Bone marrow (tissue), 2 donors: ENCODE measurements at regions not wholly inside any gene's neighbourhood (a gene's known extent, or its start where the extent isn't known, plus 50 kb on each side); places are given as distances from the start of the nearest gene placed in this dataset.

ENCODE experiments used
- DNase-seq, 2 donors: peaks; one replicate each; lab custom pipeline; 2025; lab: John Stamatoyannopoulos, UW

DNA sequence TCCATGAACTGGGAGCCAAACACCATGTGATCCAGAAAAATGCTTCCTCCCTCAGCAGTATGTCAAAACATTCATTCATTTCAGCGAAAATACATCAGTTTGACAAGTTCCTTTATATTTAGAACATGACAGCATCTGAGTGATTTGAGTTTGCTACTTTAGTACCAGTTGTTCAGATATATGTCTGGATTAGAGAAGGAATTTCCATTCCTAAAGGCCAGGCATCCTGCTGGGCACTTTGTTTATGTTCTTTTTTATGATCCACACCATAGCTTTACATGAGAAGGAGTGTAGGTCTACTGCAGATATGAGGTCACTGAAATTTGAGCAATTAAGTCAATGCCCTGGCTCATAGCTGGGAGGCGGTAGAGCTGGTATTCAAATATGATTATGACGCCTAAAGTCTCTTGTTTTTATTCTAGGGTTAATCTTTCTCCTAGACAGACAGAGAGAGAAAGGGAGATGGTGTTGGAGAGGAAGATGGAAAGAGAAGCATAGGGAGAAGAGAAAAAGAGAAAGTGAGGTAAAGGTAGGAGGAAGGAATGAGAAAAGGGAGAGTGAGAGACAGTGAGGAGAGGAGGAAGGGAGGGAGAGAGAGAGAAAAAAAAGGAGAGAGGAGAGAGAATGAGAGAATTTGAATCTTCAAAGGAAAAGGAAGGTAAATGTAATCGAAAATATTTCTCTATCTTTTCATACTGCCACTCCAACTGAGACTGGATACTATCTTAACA is 839.5 kb upstream of the FANCL start:
- DNase-seq: no peak

DNA sequence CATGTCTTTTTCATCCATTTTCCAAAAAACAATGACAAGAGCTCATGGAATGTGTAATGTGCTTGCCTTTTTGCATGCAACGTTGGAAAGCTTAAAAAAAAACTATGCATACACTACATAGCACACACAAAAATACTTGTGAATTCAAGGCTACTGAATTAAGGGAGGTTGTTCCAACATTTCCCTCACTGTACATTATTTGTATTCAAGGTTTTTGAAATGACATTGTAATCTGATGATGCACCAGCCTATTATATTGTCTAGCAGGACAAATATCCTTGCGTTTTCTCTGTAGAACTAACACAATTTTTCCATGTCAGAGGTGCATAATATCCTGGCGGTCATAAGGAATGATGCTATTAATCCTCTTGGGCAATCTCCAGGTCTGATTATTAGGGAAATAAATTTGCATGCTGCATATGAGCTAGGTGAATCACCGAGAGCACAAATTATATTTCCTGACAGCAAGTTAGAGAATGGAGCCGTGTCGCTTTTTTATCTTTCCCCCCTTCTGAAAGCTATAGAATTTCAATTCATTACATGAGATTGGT is 836.9 kb upstream of the FANCL start:
- no peak for DNase-seq

DNA sequence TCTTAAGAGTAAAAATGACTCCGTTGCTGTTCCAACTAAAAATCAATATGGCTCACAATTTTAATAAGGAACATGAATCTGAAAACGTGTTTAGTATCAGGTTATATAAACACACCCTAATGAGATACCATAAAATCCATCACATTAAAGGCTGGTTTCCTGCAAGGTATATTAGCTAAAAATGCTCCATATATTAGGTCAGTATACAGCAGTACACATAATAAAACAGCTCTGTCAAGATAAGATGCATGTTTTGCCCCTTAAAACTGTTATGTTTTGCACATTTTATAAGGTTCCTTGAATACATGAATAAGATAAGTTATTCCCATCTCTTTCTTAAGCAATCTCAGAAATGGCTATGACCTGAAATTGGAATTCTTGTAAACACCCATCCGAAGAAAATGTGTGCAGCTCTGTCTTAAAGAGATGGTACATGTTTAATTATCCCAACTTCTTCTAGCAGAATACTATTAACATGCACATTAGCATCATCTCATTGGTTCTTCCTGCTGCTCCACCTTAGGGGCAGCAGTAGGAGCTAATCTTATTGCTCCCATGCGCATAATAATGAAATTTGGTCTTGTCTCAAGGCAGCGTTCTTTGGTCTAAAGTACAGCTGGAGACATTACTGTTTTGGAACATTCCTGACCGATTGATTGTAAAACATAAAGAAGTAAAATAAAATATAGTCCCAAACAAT is 836.1 kb upstream of the FANCL start:
- DNase-seq: no peak

DNA sequence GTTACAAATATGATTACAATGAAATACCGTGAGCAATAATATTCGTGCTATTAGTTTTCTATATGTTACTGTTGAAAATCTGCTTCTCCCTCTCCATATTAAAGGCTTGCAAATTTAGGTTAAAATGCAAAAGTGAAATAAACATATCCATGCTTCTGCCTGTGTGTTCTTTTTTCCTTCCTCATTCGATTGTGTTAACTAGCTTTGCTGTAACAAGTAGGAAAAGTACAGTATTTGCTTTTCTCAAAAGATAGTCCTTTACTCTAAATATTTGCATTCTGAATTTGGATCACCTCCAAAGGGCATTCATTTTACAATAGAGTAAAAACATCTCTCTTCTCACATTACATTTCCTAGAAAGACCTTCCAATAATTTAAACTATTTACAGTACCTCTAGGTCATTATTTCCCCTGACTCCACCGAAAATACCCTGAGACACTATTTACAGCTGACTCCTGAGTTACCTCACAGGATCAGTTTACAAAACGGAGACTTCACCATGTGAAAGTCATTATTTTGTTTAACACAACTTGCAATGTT is 835.0 kb upstream of the FANCL start:
- DNase-seq: no peak

DNA sequence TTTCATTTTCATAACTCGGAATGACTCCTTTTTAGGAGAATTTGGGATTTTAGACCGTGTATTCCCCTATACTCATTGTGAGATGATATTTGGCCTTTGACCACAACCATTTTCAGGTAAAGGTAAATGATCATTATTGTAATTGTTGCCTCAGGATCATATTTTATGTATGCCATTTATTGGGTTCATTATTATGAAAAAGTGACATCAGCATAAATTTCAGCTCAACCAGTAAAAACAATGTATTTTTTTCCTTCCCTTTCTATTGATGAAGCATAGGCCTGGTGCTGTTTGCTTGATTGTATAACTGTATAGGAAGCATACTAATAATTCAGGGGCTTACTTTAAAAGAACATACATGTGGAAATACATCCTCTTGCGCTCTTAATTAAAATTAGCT is 832.9 kb upstream of the FANCL start:
- no peak for DNase-seq

DNA sequence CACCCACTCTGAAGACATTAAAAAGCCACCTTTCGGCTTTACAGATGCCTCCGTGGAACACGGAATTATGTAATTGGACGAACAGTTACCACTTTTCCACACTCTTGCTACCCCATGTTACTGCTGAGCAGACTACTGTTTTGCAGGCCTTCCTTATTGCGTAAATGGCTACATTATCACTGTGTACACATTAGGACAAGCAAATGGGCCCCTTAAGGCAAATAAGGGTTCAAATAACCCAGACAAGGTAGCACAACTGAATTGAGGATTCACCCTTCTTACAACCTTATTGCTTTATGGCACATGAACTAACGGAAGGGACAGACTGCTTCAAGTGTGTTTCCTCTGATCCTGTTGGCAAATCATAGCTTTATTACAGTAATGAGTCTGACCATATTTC is 832.2 kb upstream of the FANCL start:
- DNase-seq: no peak

DNA sequence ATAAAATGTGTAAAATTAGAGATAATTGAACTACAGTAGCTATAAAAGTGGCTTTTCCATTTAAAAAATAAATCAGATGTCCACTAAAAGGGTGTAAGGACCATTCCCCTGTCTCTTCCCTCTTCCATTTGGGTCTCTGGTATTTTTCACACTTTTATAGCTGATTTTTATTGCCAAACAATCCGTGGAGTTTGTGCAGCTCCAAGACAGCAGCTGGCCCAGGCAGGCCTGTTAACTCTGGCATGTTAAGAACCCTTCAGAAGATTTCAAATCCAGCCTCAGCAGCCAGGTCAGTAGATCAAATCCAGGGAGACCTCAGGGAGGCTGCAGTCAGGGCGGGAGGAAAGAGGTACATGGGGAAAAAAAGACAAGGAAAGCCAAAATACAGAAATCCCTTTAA is 827.1 kb upstream of the FANCL start:
- DNase-seq: no peak

DNA sequence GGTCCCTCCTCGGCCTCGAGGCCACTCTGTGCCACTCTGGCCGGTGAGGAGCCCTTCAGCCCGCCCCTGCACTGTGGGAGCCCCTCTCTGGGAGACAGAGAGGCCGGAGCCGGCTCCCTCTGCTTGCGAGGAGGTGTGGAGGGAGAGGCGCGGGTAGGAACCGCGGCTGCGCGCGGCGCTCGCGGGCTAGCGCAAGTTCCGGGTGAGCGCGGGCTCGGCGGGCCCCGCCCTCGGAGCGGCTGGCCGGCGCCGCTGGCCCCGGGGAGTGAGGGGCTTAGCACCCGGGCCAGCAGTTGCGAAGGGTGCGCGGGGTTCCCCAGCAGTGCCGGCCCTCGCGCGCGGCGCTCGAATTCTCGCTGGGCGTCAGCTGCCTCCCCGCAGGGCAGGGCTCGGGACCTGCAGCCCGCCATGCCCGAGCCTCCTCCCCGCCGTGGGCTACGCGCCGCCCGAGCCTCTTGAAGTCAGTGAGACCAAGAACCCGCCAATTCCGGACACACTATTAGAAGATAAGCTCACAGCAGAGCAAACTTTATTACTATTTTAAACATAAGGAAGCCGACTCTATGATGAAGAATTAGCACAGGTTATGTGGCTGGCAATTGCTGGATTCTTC is 825.8 kb upstream of the FANCL start:
- no peak for DNase-seq

DNA sequence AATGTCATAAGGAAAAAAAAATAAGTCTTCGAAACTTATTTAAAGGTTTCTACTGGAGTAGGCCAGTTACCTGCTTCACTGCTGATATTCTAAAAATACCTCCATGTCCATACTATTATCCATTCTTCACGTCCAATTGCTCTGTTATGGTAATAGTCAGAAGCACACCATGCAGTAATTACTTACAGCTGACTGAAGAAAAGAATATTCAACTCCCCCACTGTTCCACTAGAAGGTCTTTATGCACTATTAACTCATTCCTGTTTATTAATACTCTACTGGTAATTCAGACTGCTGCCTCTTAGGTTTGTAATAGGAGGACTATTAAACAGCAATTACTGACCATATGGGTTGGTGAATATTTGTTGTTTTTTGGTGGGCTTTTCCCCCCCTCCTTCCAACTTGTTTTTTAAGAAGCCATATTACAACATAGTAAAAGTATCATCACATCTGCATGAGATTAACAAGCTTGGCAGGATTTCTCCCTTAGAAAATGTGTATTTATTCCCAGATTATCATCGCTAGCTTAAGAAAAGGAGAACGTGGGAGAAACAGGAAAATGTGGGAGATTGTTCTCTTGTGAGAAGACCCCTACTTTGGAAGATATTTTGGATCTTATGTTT is 806.4 kb upstream of the FANCL start:
- no peak for DNase-seq

DNA sequence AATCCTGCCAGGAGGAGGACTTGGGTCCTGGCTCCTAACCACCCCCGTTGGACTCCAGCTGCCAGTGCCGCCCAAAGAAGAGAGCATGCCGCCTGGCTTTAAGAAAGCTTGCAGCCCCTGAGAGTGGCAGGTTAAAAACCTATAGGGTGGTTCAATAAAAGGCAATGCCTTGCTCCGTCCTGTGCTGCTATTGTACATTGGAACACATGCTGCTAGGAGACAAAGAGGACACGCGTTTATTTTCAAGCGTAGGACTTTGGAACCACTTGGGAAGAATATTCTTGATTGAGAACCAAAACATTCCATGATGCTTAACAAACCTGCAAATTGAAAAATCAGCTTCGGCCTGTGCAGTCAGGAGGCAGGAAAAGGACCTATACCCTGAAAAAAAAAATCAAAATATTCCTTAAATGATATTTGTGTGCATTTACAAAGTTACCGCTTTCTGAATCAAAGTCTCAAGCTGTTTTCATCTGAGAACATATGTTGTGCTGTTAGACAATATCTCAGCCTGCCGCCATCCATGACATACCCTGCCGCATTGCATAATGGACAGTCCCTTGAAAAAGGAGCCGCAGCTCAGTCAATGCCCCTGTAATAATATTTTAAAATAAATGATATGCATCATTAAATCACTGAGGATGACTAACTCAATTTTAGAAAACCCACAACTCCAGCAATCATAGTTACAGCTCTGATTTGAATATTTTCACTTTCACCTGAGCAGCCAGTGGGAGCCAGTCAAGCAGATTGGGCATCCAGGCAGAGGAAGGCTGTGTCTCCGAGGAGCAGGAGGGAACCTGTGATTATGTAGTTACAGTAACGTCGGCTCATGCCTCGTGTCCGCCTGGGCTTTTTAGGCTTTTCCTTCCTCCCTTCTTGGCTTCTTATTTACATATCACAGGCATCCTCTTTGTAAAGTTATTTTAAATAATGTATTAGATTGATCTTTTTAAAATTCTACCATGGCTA is 805.6 kb upstream of the FANCL start:
- no peak for DNase-seq

DNA sequence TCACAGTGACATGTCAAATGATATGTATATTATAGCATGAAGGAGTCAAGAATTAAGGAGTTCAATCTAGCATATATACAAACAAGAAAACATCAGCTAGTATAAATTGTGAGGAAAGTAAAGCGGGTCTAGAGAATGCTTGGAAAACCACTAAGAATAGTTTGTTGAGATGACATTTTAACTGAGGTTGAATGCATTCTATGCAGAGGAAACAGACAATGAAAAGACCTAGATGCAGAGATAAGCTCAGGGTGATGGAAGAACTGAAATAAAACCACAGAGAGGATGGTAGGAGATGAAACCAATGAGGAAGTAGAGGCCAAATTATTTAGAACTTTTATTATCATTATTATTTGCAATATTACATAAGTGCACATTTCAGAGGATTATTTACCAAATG is 803.6 kb upstream of the FANCL start:
- peak in 1 of 2 donors; percentile 50 for DNase-seq

DNA sequence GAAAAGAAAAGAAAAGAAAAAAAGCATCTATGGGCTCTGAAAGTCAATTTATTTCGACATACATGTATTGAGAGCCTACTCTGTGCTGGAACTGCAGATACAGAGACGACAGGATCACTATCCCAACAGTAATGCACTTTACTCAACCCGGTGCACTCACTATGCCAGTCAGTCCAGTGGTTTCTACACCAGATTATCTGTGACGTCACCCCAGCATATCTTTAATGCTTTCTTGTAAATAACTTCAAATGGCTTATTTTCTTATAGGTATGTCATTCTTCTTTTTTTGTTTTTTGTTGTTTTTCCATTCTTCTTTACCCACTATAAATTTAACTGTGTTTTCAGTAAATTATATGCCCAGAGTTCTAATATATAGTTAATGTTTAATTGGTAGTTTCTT is 800.0 kb upstream of the FANCL start:
- no peak for DNase-seq

DNA sequence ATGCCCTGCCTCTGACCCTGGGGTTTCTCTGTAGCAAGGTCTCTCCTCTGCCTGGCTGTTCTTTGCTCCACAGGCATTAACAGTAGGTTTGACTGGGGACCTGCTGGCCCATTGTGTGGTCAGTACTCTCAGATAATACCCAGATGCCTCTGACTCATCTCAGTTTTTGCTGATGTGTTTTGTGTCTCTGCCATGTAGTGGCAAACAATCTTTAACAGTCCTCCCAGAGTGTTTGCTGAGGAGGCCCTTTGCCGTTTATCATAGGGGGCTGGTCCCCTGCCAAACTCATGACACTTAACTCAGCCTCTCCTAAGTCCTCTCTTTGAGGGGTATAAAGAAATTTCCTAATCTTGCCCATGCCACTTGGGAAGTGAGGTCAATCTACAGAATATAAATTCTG is 793.7 kb upstream of the FANCL start:
- DNase-seq: no peak

DNA sequence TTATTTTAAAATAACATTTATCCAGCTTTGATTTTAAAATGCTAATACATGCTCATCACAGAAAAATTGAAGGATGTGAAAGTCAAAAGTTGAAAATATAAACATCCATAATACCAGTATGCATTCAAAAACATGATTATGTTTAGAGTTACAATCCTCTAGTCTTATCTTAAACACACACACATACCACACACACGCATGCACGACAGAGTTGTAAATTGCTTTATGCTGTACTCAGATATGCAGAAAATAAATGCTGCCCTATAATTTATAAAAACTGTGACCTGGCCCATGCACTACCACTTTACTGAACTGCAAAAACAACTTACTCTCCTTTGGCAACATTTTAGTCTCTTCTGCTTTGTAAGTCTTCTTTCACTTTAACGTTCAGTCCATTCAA is 793.0 kb upstream of the FANCL start:
- DNase-seq: no peak

DNA sequence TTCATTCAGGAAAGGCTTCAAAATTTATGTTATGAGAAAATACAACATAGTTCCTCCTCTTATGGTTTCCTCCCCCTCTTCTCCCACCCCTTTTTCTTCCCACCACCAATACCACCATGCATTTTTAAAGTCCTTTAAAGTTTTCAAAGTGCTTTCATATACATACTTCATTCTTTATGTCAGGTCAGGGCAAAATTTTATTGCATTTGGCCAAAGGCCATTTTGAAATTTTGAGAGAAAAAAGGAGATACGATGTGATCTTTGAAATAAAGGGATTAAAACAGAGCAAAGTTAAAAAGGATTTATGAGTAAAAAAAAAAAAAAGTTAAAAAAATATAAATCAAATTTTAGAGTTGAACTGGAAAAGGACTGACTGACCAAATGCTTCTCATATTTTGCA is 792.5 kb upstream of the FANCL start:
- DNase-seq: no peak

DNA sequence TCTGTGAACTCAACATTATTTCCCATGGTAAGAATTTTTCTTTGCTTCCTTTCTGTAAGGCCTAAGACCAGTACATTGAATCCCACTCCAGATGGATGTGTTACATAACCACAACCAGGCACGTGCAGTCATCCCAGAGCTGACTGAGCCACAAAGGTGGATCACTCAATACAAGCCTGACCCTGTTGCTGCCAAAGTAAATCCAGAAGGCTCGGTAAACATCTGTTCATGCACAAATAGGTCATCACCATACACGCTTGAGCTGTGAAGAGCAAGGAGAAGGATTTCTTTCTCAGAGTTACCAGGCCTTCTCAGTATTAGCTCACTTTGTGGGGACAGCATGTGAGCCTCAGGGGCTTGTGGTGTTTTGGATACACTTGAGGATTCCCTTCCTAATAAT is 791.4 kb upstream of the FANCL start:
- DNase-seq: no peak

DNA sequence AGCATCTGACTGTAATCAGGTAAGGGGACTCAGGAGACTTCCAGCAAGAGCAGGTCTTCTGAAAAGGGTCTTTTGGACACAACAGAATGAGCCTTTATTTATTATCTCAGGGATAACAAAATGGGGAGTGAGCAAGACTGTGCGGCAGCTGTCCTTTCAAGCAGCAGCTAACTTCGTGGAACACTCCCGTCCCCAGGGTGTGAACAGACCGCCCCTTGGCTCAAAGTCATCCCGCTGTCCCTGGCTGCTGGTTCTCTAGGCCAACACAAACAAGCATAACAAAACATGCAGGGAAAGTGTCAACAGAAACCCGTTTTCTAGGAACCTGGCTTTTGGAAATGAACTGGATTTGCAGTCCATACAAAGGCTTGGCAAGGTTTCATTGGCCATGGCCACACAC is 787.9 kb upstream of the FANCL start:
- no peak for DNase-seq

DNA sequence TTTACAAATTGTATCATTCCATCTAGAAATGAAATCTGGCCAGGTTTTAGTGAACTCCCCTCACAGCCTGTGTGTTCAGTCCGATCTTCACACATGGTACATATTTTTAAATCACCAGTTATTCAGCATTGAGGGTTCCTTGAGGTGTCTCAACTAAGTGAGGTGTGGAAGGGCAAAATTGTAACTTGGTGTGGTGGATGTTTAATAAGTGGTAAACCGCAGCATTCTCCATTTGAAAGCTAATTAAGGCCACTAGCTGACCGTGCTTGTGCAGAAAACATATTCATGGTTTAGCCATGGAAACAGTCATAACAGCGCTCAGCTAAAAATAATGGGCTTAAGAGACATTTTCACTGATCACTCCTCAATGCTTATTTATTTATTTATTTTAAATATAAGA is 786.2 kb upstream of the FANCL start:
- no peak for DNase-seq

DNA sequence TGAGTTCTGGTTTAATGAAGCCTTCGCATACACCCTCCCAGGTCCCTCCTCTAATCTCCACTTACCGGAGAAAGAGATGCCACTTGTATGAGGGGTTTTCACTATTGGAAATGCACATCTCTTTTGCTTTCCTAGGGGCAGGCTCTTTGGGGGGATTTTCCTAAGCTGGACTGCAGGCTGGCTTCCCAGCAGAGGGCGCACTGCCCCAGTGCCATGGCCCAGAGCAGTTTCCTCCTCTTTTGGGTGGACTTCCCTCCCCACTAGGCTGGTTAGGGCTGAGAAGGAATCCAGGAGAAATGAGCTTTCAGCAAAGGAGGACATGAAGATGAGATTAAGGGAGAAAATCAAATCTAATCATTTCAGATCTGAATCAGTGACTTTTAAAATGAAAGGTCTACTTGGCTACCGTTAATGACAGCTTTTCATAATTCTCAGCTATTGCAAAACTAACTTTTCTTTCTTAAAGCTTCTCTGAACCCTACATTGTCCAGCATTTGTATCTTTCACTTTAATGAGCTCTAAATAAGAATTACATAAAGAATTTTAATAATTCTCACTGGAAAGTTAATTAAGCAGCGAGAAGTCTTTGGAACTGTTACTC is 784.1 kb upstream of the FANCL start:
- peak; percentile 5 to 65 for DNase-seq

DNA sequence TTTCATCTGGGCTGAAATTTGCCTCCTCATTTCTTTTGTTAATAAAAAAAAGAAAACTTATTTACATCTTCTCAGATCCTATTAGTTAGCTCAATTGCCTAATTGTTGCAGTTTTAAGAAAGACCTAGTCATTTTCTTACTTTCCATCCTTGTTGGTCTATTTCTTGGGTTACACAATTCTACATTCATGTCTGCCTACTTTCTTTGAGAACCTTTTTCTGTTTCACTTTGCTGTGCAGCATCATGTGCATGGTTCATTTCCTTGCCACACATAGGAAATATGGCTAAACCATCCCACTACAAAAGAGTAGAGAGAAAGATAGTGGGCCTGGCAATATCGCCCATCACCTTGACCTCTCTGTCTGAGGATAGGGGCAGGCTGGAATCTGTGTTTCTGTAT is 780.7 kb upstream of the FANCL start:
- DNase-seq: no peak
